ENCODE measurements at regions not wholly inside any gene's neighbourhood (a gene's known extent, or its start where the extent isn't known, plus 50 kb on each side); places are given as distances from the start of the nearest gene placed in this dataset.

- Histone ChIP-seq H3K36me3 (ENCODE audit: control insufficient read depth in 2 of 2, insufficient read depth in 1 of 2, low read length in 2 of 2) (no peaks in the 10 kb centered on the region), H3K9me3 (ENCODE audit: control insufficient read depth, insufficient read depth, low read depth, low read length) (no peaks in the 10 kb centered on the region), H3K27ac (ENCODE audit: extremely low read depth, low read depth, low read length) (no peak overlapping the region), H3K4me3 (ENCODE audit: low read depth, low read length) (no peak overlapping the region), H3K4me1 (ENCODE audit: control insufficient read depth, insufficient read depth, low read length) (no peaks in the 10 kb centered on the region)
- TF ChIP-seq ZNF707 (tag by site-specific recombination; IDR thresholded peaks at IDR 0.05): no peak
- no peak for TF ChIP-seq TRIM28 (IDR thresholded peaks at IDR 0.05; ENCODE audit: borderline replicate concordance, low read length)
- no peak for TF ChIP-seq ZNF529 (tag by site-specific recombination; IDR thresholded peaks at IDR 0.05; ENCODE audit: insufficient replicate concordance)
- TF ChIP-seq ZNF837 (tag by site-specific recombination; IDR thresholded peaks at IDR 0.05): no peak
- TF ChIP-seq PRDM1 (tag by site-specific recombination; IDR thresholded peaks at IDR 0.05): no peak
- TF ChIP-seq GLIS2 (tag by site-specific recombination; IDR thresholded peaks at IDR 0.05): no peak
- no peak for TF ChIP-seq HOXA7 (CRISPR knock-in tag; IDR thresholded peaks at IDR 0.05; ENCODE audit: borderline replicate concordance)
- no peak for TF ChIP-seq ZNF530 (tag by site-specific recombination; IDR thresholded peaks at IDR 0.05; ENCODE audit: low read depth)
- no peak for TF ChIP-seq PRDM2 (tag by site-specific recombination; IDR thresholded peaks at IDR 0.05; ENCODE audit: borderline replicate concordance)
- no peak for TF ChIP-seq YY1 (tag by site-specific recombination; IDR thresholded peaks at IDR 0.05)
- TF ChIP-seq ZNF561 (tag by site-specific recombination; IDR thresholded peaks at IDR 0.05; ENCODE audit: borderline replicate concordance): no peak
- TF ChIP-seq ZNF214 (tag by site-specific recombination; IDR thresholded peaks at IDR 0.05; ENCODE audit: borderline replicate concordance): no peak
- TF ChIP-seq ZNF133 (tag by site-specific recombination; IDR thresholded peaks at IDR 0.05): no peak
- TF ChIP-seq ZEB2 (tag by site-specific recombination; IDR thresholded peaks at IDR 0.05): no peak
- no peak for TF ChIP-seq ATF2 (tag by site-specific recombination; IDR thresholded peaks at IDR 0.05; ENCODE audit: low read depth)
- TF ChIP-seq ZNF10 (tag by site-specific recombination; IDR thresholded peaks at IDR 0.05): no peak
- TF ChIP-seq OVOL3 (tag by site-specific recombination; IDR thresholded peaks at IDR 0.05): no peak
- no peak for TF ChIP-seq ZNF610 (tag by site-specific recombination; IDR thresholded peaks at IDR 0.05; ENCODE audit: borderline replicate concordance)
- ChIA-PET POLR2A (no interaction called here), CTCF (interaction anchor here (0.6 to 1.2 kb wide), 9 partner anchors 9 to 350 kb away, joined by 3 to 4 read pairs (median 3); no protein-coding TSS in a partner anchor)
Measured at GRCh38 chr11:134725716-134726639, 313.9 kb upstream of the B3GAT1 start.

- TF ChIP-seq ZBTB10 (tag by site-specific recombination; IDR thresholded peaks at IDR 0.05): no peak
- TF ChIP-seq TRIM28 (IDR thresholded peaks at IDR 0.05; ENCODE audit: borderline replicate concordance, low read length): no peak
- no peak for TF ChIP-seq FEZF1 (tag by site-specific recombination; IDR thresholded peaks at IDR 0.05)
- no peak for TF ChIP-seq MYNN (tag by site-specific recombination; IDR thresholded peaks at IDR 0.05; ENCODE audit: borderline replicate concordance)
- no peak for TF ChIP-seq ZNF398 (tag by site-specific recombination; IDR thresholded peaks at IDR 0.05)
- Histone ChIP-seq H3K9me3 (ENCODE audit: control insufficient read depth, insufficient read depth, low read depth, low read length) (no peaks in the 10 kb centered on the region), H3K27ac (ENCODE audit: extremely low read depth, low read depth, low read length) (no peak overlapping the region), H3K36me3 (ENCODE audit: control insufficient read depth in 2 of 2, insufficient read depth in 1 of 2, low read length in 2 of 2) (no peaks in the 10 kb centered on the region), H3K4me3 (ENCODE audit: low read depth, low read length) (no peak overlapping the region), H3K4me1 (ENCODE audit: control insufficient read depth, insufficient read depth, low read length) (no peaks in the 10 kb centered on the region)
- CTCF ChIA-PET: interaction anchor here (0.9 to 1.2 kb wide), 3 partner anchors 9 to 350 kb away, joined by 3 read pairs; no protein-coding TSS in a partner anchor
- POLR2A ChIA-PET: no interaction called here
Measured at GRCh38 chr11:134725211-134725610, 313.2 kb upstream of the B3GAT1 start.

All from HEK293 (cell line).